K562 (cell line): ENCODE measurements at regions not wholly inside any gene's neighbourhood (a gene's known extent, or its start where the extent isn't known, plus 50 kb on each side); places are given as distances from the start of the nearest gene placed in this dataset.

Experiments
- ATAC-seq: fragments of 200-7000 bp; cut with Tn5 transposase; 3 replicates; pipeline ENCODE4 v1.9.1; 2020; ENCODE audit warnings: moderate library complexity
- BruUV-seq: library from RNA; stranded (reverse); fragments of 400-500 nt; replicated peaks from 2 replicates; lab custom pipeline; 2021; lab: Mats Ljungman, UMichigan
- CTCF ChIA-PET: fragments of 300-600 bp; formaldehyde crosslinking; extraction: SDS; loops from one replicate; lab custom pipeline; 2021; ENCODE audit warnings: low intra/inter-chr PET ratio; lab: Yijun Ruan, JAX
- POLR2A ChIA-PET: fragments of 300-600, 350-650 bp; sonication (Branson Sonifier 250); formaldehyde crosslinking; extraction: SDS; loops from one replicate; lab custom pipeline; 2021; ENCODE audit warnings: antibody characterized with exemption, inconsistent platforms; lab: Yijun Ruan, JAX
- DNase-seq, 4 experiments: peaks; one replicate each; pipeline versions ENCODE4 v3.0.0 to v3.0.0-alpha.2; 2011 to 2018; ENCODE audit warnings: low spot score in 3 of 4, mixed read lengths in 3 of 4; ENCODE audit errors: extremely low read depth in 1 of 4
- FAIRE-seq: peaks from 2 replicates; lab custom pipeline; 2011; peaks lifted over from hg19 to GRCh38; lab: Jason Lieb, UNC
- H2AFZ ChIP-seq: 2 replicates; pipeline ENCODE4 v1.6.0; 2011; ENCODE audit warnings: low read depth, low read length, control low read depth, inconsistent platforms
- H3K27ac ChIP-seq: fragments of 200-600 bp; 3 replicates; pipeline ENCODE4 v1.8.0; 2011; ENCODE audit warnings: low read depth, mild to moderate bottlenecking, control low read depth, inconsistent platforms, low read length, moderate library complexity, mixed read lengths; ENCODE audit errors: extremely low read depth
- H3K27me3 ChIP-seq, 2 experiments: fragments of 300-600 bp in 1 of 2; 2 replicates in 1 of 2; 3 replicates in 1 of 2; pipeline versions ENCODE4 v1.6.0 to v1.8.0; 2011; ENCODE audit warnings: inconsistent platforms in 2 of 2, low read length in 2 of 2, mild to moderate bottlenecking in 1 of 2, mixed read lengths in 1 of 2, moderate library complexity in 1 of 2; ENCODE audit not compliant: control insufficient read depth in 2 of 2, insufficient read depth in 2 of 2
- H3K36me3 ChIP-seq: fragments of 300-600 bp; 3 replicates; pipeline ENCODE4 v1.8.0; 2011; ENCODE audit warnings: mild to moderate bottlenecking, low read length, inconsistent platforms; ENCODE audit not compliant: control insufficient read depth, insufficient read depth
- H3K4me1 ChIP-seq, 2 experiments: fragments of 200-600 bp in 1 of 2; replicated peaks in 1 of 2; 2 replicates in 1 of 2; 3 replicates in 1 of 2; pipeline versions ENCODE4 v1.5.1 to v1.8.0; 2011; ENCODE audit warnings: inconsistent platforms in 2 of 2, low read length in 2 of 2, mild to moderate bottlenecking in 1 of 2, mixed read lengths in 1 of 2, moderate library complexity in 1 of 2; ENCODE audit not compliant: control insufficient read depth in 2 of 2, insufficient read depth in 2 of 2
- H3K4me2 ChIP-seq: 2 replicates; pipeline ENCODE4 v1.6.1; 2011; ENCODE audit warnings: low read length, control low read depth, inconsistent platforms, mixed read lengths; ENCODE audit not compliant: insufficient read depth
- H3K4me3 ChIP-seq: fragments of 200-600 bp; sonication (generic), shearing (Covaris generic); 2 replicates; pipeline ENCODE4 v1.5.1; 2016; ENCODE audit warnings: control low read depth, inconsistent platforms
- H3K79me2 ChIP-seq: fragments of 200-600 bp; 3 replicates; pipeline ENCODE4 v1.8.0; 2011; ENCODE audit warnings: low read length, inconsistent platforms; ENCODE audit not compliant: control insufficient read depth, insufficient read depth
- H3K9ac ChIP-seq, 2 experiments: 2 replicates each; pipeline versions ENCODE4 v1.6.0 to v1.6.1; 2011; ENCODE audit warnings: low read depth in 2 of 2, low read length in 2 of 2, control low read depth in 1 of 2, inconsistent platforms in 1 of 2, mild to moderate bottlenecking in 1 of 2, mixed read lengths in 1 of 2; ENCODE audit not compliant: insufficient read depth in 1 of 2
- H3K9me1 ChIP-seq: one replicate; pipeline ENCODE4 v1.6.0; 2011; ENCODE audit warnings: inconsistent platforms, mild to moderate bottlenecking, low read length, moderate library complexity; ENCODE audit not compliant: control insufficient read depth, insufficient read depth
- H3K9me3 ChIP-seq: replicated peaks from 2 replicates; pipeline ENCODE4 v1.5.1; 2011; ENCODE audit warnings: low read depth, low read length, inconsistent platforms; ENCODE audit not compliant: control insufficient read depth, insufficient read depth
- H4K20me1 ChIP-seq: replicated peaks from 2 replicates; pipeline ENCODE4 v1.6.1; 2011; ENCODE audit warnings: low read length, inconsistent platforms, mixed read lengths; ENCODE audit not compliant: control insufficient read depth, insufficient read depth
- ASH1L ChIP-seq: fragments of 450-650 bp; IDR thresholded peaks from 2 replicates; pipeline ENCODE4 v1.6.1; 2018; ENCODE audit warnings: borderline replicate concordance, mild to moderate bottlenecking, low read depth; ENCODE audit not compliant: partially characterized antibody
- HNRNPLL ChIP-seq: fragments of 200-400 bp; formaldehyde crosslinking; IDR thresholded peaks from 2 replicates; pipeline ENCODE4 v1.6.1; 2017; ENCODE audit warnings: low read length, low read depth, mild to moderate bottlenecking; ENCODE audit not compliant: poor library complexity, severe bottlenecking
- HOXB6 ChIP-seq: fragments of 250-450 bp; sonication (Bioruptor Pico); IDR thresholded peaks from 2 replicates; pipeline ENCODE4 v1.5.1; 2022; ENCODE audit warnings: mild to moderate bottlenecking, borderline replicate concordance
- KLF6 ChIP-seq: fragments of 250-450 bp; sonication (Bioruptor Pico); IDR thresholded peaks from 2 replicates; pipeline ENCODE4 v1.4.0; 2020; ENCODE audit warnings: mild to moderate bottlenecking, moderate library complexity, borderline replicate concordance
- MGA ChIP-seq: fragments of 450-650 bp; IDR thresholded peaks from 2 replicates; pipeline ENCODE4 v1.6.1; 2016; ENCODE audit warnings: mild to moderate bottlenecking, moderate library complexity
- SFPQ ChIP-seq: fragments of 200-400 bp; formaldehyde crosslinking; IDR thresholded peaks from 2 replicates; pipeline ENCODE4 v1.6.1; 2017; ENCODE audit warnings: mild to moderate bottlenecking, low read depth, low read length, moderate library complexity
- TOE1 ChIP-seq, 2 experiments: fragments of 450-650 bp in 1 of 2; sonication (generic) in 1 of 2; formaldehyde crosslinking in 1 of 2; IDR thresholded peaks; 2 replicates each; pipeline versions ENCODE4 v1.7.1 to v1.8.0; 2016 to 2022; ENCODE audit warnings: borderline replicate concordance in 2 of 2, mild to moderate bottlenecking in 2 of 2, antibody characterized with exemption in 1 of 2, inconsistent platforms in 1 of 2, low read depth in 1 of 2, missing genetic modification reagents in 1 of 2, moderate library complexity in 1 of 2
- YBX1 ChIP-seq: fragments of 450-650 bp; IDR thresholded peaks from 2 replicates; pipeline ENCODE4 v1.7.1; 2016; ENCODE audit warnings: mild to moderate bottlenecking
- ZNF695 ChIP-seq: fragments of 450-650 bp; formaldehyde crosslinking; IDR thresholded peaks from 2 replicates; pipeline ENCODE4 v1.4.0; 2020; ENCODE audit warnings: mild to moderate bottlenecking, moderate library complexity
- WGBS: fragments of 100-300 bp; shearing (Covaris generic); methylation state at CpG from one replicate; pipeline ENCODE4 v1.1.6; 2016; ENCODE audit warnings: low coverage, mixed read lengths; ENCODE audit not compliant: insufficient coverage; ENCODE audit errors: missing lambda C conversion rate; 5-methylcytosine and 5-hydroxymethylcytosine counted together
- in situ Hi-C: fragments of 300-500 bp; cut with MboI; formaldehyde crosslinking; loops from 4 replicates; pipeline ENCODE4 v1.15.0; 2018; ENCODE audit warnings: inconsistent platforms, mixed read lengths
- intact Hi-C: fragments of 100-400 bp; cut with micrococcal nuclease; formaldehyde crosslinking; loops from 2 replicates; pipeline ENCODE4 v1.14.2; 2022

DNA sequence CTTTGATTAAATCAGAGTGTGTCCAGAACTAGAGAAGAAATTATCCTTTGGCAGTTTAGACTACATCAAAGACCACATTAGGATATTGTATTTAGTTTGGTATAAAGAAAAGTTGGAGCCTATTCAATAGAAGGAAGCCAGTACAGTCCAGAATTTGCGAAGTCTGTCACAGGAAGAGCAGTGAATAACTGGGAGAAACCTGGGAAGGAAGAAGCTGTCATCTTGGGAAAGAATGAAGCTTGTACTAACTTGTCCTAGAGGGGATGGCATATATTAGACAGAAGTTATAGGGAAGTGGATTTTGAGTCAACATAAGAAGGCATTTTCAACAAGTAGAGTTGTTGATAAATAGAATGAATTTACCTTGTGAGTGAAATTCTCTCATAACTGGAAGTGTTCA is 386.7 kb downstream of the LRIG3 start:
- Histone ChIP-seq H3K9me3 (no peaks in the 10 kb centered on the region), H2AFZ (no peak overlapping the region), H4K20me1 (no peaks in the 10 kb centered on the region), H3K9ac (no peak overlapping the region), H3K27me3 (no peaks in the 10 kb centered on the region), H3K4me1 (no peaks in the 10 kb centered on the region), H3K9me1 (no peaks in the 10 kb centered on the region), H3K4me3 (no peak overlapping the region), H3K36me3 (no peaks in the 10 kb centered on the region), H3K4me2 (no peak overlapping the region), H3K27ac (no peak overlapping the region), H3K79me2 (no peaks in the 10 kb centered on the region)
- no peak for DNase-seq
- in situ Hi-C loops (no loop called here), intact Hi-C loops (no loop called here)
- BruUV-seq: no TSS peak
- ATAC-seq: no peak
- FAIRE-seq: no peak
- POLR2A ChIA-PET: no interaction called here
- CTCF ChIA-PET: no interaction called here
- 0% methylated on average over 1 of the region's 1 CpG for WGBS
- TF ChIP-seq YBX1 (no peak), ZNF695 (no peak), ASH1L (no peak), KLF6 (CRISPR knock-in tag) (no peak), MGA (no peak), SFPQ (no peak), HOXB6 (CRISPR knock-in tag) (no peak), TOE1 (IDR thresholded peaks at IDR 0.05; ENCODE audit: borderline replicate concordance) (no peak), TOE1 (CRISPR knock-in tag; IDR thresholded peaks at IDR 0.05; ENCODE audit: borderline replicate concordance, low read depth) (no peak), HNRNPLL (no peak)
